ENCODE measurements at regions not wholly inside any gene's neighbourhood (a gene's known extent, or its start where the extent isn't known, plus 50 kb on each side); places are given as distances from the start of the nearest gene placed in this dataset.

- DNase-seq = no peak
These were observed 137.2 kb downstream of the EDN3 start for GRCh38 chr20:59437601-59438031.

GRCh38 chr20:59438201-59438600 is 137.8 kb downstream of the EDN3 start:
- DNase-seq = no peak

- no peak for DNase-seq
These were observed 138.8 kb downstream of the EDN3 start for GRCh38 chr20:59439243-59439642.

- DNase-seq = no peak
These were observed 140.9 kb downstream of the EDN3 start for GRCh38 chr20:59441306-59441705.

- DNase-seq = no peak
These were observed 141.7 kb downstream of the EDN3 start for GRCh38 chr20:59441860-59442810.

- no peak for DNase-seq
These were observed 143.1 kb downstream of the EDN3 start for GRCh38 chr20:59443550-59443949.

GRCh38 chr20:59446376-59446775 is 146.0 kb downstream of the EDN3 start:
- no peak for DNase-seq

GRCh38 chr20:59448196-59448595 is 147.8 kb downstream of the EDN3 start:
- DNase-seq = no peak

GRCh38 chr20:59448851-59449444 is 148.5 kb downstream of the EDN3 start:
- DNase-seq = no peak

- DNase-seq = no peak
These were observed 150.7 kb downstream of the EDN3 start for GRCh38 chr20:59451066-59451630.

GRCh38 chr20:59451641-59452040 is 151.2 kb downstream of the EDN3 start:
- DNase-seq = no peak

- DNase-seq = no peak
These were observed 151.5 kb upstream of the PHACTR3 start for GRCh38 chr20:59452856-59453255.

- DNase-seq = no peak
These were observed 150.4 kb upstream of the PHACTR3 start for GRCh38 chr20:59453759-59454560.

GRCh38 chr20:59455402-59456341 is 148.7 kb upstream of the PHACTR3 start:
- DNase-seq = no peak

- DNase-seq = no peak
These were observed 147.7 kb upstream of the PHACTR3 start for GRCh38 chr20:59456342-59457279.

- no peak for DNase-seq
These were observed 145.7 kb upstream of the PHACTR3 start for GRCh38 chr20:59458645-59459044.

- DNase-seq = no peak
These were observed 144.8 kb upstream of the PHACTR3 start for GRCh38 chr20:59459586-59459985.

GRCh38 chr20:59460352-59460751 is 144.0 kb upstream of the PHACTR3 start:
- no peak for DNase-seq

- no peak for DNase-seq
These were observed 142.8 kb upstream of the PHACTR3 start for GRCh38 chr20:59461526-59461925.

GRCh38 chr20:59462249-59462648 is 142.1 kb upstream of the PHACTR3 start:
- DNase-seq = no peak

- no peak for DNase-seq
These were observed 140.8 kb upstream of the PHACTR3 start for GRCh38 chr20:59463541-59463940.

Data from DMS153 (cell line).